ENCODE measurements at regions not wholly inside any gene's neighbourhood (a gene's known extent, or its start where the extent isn't known, plus 50 kb on each side); places are given as distances from the start of the nearest gene placed in this dataset.
"Not testable (repeated sequence)": the region's sequence is repeated elsewhere in the genome, so short reads cannot be mapped to it uniquely, and the experiment has no call there.

DNA sequence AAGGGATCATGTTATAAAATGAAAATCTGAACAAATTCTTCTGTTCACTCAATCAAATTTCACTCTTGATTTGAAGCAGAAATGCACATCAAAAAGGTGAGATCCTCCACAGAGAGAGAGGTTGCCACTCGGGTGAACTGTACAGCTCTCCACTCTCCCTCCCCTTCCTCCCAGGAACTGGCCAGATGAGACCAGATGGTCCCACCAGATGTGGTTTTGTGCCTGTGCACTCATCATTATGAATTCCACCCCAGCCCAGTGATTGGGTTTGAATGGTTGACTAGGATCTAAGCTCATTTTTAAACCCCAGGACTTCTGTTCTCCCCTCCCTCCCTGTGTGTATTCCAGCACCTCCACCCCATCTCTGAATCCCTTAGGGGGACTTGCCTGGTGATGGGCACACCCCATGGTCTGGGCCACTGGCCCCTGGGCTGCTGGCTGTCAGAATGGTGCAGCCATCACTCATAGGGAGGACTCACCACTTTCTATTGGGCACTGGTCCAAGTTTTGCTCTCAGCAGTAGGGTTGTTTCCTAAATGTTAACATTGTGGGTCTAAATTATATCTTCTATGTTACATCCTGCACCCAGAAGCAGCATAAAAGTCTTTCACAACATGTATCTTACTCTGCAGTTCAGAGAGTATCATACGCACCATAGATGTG lies 393.1 kb downstream of the TNS3 start:
- DNase-seq, result no peak

DNA sequence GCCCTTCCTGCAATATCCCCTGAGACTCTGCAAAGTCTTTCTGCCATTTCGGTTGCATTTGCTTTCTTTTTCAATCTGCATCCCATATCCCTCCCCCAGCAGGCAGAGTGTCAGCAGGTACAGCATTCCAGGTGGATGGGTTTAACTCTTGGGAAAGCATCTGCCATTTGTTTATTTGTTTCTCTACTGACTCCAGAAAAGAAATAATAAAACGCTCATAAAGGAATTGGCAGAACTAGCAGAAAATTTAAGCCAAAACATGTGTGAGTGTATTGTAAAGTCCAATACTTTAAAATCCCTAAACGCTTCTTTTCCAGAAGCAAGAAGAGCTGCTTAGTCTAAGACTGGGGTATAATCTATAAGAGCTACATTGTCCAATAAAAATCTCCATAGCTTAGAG lies 393.8 kb downstream of the TNS3 start:
- no peak for DNase-seq

- no peak for DNase-seq
Measured at GRCh38 chr7:47186316-47186715, 395.6 kb downstream of the TNS3 start.

DNA sequence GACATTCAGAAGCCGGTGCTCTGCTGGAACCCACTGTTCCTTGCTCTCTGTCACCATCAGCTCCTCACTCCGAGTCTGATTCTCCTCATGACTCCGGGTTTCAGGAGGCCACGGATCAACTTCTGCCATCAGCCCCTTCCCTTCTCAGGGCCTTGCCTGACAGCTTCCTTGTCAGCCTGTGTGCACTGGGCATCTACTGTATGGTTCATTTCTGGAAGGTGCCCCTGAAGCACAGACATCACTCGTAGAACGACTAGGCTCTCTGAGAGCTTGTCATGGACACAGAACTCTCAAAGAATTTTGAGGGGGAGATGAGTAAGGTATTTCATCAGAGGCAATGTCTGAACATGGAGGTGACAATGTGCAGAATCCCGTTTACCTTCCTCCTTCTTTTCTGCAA lies 396.1 kb downstream of the TNS3 start:
- DNase-seq, result no peak

GRCh38 chr7:47185170-47185569 lies 396.7 kb downstream of the TNS3 start:
- DNase-seq, result no peak

GRCh38 chr7:47183862-47184590 lies 397.9 kb downstream of the TNS3 start:
- peak in 1 of 2 donors; percentile 20 for DNase-seq

DNA sequence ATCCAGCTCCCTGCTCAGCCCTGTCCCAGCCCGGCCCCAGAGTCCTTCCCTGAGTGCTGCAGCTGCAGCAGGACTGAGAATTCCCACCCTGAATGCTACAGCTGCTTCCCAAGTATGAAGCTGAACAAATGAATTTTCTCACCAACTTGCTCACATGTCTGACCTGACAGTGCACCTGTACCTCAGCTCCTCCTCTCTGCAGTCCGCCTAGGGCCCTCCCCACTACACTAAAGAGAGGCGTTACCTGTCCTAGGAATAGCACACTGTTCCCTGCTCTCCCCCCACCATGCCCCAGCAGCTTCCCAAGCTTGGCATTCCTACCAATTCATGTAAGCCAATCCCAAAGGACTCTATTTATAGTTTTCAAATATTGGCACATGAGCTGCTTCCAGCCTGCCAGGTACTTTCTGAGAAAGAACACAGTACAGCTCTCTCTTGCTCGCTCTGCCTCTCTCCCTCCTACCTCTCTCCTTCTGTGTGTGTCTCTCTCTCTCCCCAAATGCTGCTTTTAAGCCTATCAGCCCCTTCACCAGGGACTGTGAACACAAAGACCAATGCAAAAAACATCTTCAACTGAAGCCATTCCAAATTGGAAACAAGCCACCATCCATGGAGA lies 400.1 kb downstream of the TNS3 start:
- peak in 1 of 2 donors; percentile 48 for DNase-seq

DNA sequence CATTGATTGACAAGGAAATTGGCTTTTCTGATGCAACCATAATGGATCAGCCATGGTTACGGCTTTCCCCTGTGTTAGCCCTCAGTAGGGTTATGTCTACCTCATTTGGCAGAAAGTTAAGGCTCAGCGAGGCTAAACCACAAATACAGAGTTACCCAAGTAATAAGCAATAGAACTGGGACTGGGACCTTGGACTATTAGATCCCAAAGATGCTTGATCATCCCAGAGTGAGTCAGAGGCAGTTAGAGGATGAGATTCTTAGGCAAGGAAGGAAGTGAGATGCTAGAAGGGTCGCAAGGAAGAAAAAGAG lies 401.4 kb downstream of the TNS3 start:
- no peak for DNase-seq

- DNase-seq, result peak; percentile 23 to 57
Measured at GRCh38 chr7:47179812-47180515, 401.9 kb downstream of the TNS3 start.

GRCh38 chr7:47172602-47173539 lies 409.0 kb downstream of the TNS3 start:
- not testable (repeated sequence) for DNase-seq

GRCh38 chr7:47170516-47170915 lies 411.4 kb downstream of the TNS3 start:
- no peak for DNase-seq

DNA sequence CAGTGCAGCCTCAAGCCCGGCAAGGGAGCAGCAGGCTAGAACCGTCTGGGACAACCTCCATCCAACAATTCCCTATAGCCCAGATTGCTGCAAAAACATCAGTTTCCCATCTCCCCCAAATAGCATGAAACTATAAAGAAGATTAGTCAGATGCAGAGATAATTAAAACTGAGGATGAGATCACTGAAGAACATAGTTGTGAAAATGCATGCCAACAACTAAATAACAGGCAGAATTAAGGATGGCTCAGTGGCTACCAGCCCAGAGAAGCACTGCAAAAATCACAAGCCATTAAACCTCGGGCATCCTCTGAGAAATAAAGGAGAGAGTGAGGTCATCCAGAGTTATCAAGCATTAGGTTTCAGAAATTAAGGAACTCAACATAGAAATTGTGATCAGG lies 427.1 kb downstream of the TNS3 start:
- no peak for DNase-seq

GRCh38 chr7:47153576-47153975 lies 428.3 kb downstream of the TNS3 start:
- no peak for DNase-seq

DNA sequence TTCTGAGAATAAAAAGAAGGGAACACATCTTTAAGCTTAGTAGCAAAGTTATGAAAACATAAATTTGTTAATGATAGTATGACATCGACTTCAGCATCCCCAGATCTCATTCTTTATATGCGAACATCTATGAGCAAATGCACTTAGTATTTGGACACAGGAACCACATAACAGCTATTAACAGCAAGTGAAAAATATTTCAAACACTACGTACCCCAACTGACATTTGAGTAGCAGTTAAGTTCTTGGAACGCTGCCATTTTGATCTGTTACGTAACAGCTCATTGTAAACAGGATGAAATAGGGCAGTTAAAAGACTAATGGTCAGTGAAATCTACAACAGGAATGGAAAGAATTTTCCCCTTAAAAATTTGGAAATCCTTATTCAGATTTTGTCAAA lies 428.9 kb downstream of the TNS3 start:
- DNase-seq, result no peak

GRCh38 chr7:47152307-47152706 lies 429.6 kb downstream of the TNS3 start:
- DNase-seq, result no peak

- no peak for DNase-seq
Measured at GRCh38 chr7:47150497-47151260, 431.2 kb downstream of the TNS3 start.

DNA sequence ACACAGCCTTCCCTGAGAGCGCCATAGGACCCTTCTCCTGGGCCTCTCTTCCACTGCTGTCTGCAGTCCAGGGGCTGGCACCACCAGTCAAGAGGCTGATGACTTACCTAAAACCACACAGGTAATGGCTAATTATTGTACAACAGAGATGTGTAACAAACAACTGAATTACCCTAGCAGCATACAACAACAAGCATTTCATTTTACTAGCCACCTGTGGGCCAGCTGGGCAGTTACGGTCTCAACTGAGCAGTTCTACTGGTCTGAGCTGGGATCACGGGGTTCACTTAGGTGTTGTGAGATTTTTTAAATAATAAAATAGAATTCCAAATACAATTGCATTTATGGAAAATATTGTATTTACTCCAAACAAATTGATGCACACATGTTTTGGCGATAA lies 431.9 kb downstream of the TNS3 start:
- DNase-seq, result no peak

DNA sequence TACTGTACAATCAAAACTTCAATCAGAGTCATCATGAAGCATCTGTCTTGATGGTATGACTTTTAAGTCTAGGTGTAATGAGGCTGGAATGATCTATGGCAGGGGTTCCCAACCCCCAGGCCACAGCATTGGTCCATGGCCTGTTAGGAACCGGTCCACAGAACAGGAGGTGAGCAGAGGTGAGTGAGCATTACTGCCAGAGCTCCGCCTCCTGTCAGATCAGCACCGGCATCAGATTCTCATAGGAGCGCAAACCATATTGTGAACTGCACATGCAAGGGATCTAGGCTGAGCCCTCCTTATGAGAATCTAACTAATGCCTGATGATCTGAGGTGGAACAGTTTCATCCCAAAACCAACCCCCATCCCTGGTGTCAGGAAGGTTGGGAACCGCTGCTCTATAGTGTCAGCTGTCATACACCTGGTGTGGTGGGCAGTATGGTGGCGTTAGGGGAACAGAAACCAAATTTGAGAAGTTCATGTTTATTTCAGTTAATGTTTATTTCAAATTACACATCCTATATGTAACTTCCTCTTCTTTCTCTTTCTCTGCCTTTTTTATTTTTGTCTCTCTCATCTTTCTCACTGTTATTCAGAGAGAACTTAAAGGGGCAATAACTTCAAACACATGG lies 432.6 kb downstream of the TNS3 start:
- DNase-seq, result no peak

GRCh38 chr7:47148536-47149207 lies 433.2 kb downstream of the TNS3 start:
- DNase-seq, result no peak

DNA sequence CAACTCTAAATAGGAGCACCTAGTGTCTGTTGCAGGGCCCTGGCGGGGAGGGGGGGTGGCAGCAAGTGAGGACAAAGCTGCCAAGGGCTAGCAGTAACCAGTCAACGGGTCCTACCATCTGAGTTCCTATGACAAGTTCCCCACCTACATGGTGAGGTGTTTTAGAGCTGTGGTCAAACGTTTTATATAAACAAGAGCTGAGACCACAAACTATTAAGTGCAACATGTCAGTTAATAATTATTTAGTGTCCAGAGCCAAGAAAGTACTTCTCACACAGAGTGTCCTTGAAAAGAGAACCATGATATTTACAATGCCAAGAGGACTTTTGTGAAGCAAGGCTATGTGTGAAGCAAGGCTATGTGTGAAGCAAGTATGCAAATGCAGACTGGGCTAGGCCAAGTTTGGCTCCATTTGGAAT lies 434.7 kb downstream of the TNS3 start:
- no peak for DNase-seq

DNA sequence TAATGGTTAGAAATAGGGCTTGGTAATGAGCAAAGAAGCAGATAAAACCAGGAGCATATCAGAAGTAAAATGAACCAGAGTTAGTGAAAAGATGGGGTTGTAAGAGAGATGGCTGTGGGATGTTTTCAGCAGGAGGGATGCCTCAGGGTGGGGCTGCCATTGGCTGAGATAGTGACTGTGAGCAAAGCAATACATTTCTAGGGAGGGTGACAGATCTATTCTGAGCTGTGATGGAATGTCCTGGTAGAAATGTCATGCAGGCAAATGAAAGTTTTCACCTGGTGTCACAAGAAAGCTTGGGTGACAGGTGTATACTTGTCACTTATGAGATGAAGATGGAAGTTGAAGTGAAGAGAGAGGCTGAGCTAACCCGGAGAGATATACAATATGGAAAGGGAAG lies 435.9 kb downstream of the TNS3 start:
- DNase-seq, result no peak
